K562 (cell line): ENCODE measurements at regions not wholly inside any gene's neighbourhood (a gene's known extent, or its start where the extent isn't known, plus 50 kb on each side); places are given as distances from the start of the nearest gene placed in this dataset.

Experiments used
- EZH2 ChIP-seq: IDR thresholded peaks from 2 replicates; pipeline ENCODE4 v1.6.1; 2012; ENCODE audit warnings: low read depth, mild to moderate bottlenecking, inconsistent platforms, low read length, borderline replicate concordance
- HNRNPL ChIP-seq: fragments of 200-400 bp; formaldehyde crosslinking; IDR thresholded peaks from 2 replicates; pipeline ENCODE4 v1.6.1; 2017; ENCODE audit warnings: low read depth, mild to moderate bottlenecking, low read length
- KLF1 ChIP-seq: fragments of 450-650 bp; IDR thresholded peaks from 2 replicates; pipeline ENCODE4 v1.6.1; 2016; ENCODE audit warnings: missing genetic modification characterization, missing compliant biosample characterization
- MXI1 ChIP-seq: IDR thresholded peaks from 2 replicates; pipeline ENCODE4 v1.6.1; 2011; ENCODE audit warnings: low read depth, mild to moderate bottlenecking, improper control_type of control experiment, low read length
- SP1 ChIP-seq: sonication (generic); formaldehyde crosslinking; IDR thresholded peaks from 2 replicates; pipeline ENCODE4 v1.8.1; 2022; ENCODE audit warnings: mild to moderate bottlenecking, missing genetic modification reagents
- TBL1XR1 ChIP-seq, 2 experiments: IDR thresholded peaks; 2 replicates each; pipeline ENCODE4 v1.6.1; 2012; ENCODE audit warnings: improper control_type of control experiment in 2 of 2, low read length in 2 of 2, mild to moderate bottlenecking in 1 of 2
- TF ChIP-seq, protein P1 (sequence below), 3 experiments: IDR thresholded peaks in 2 of 3; conservative IDR thresholded peaks in 1 of 3; 2 replicates each; pipeline ENCODE4 v1.5.1; 2011 to 2012; ENCODE audit warnings: low read length in 3 of 3, mild to moderate bottlenecking in 3 of 3, control low read depth in 2 of 3, improper control_type of control experiment in 1 of 3, inconsistent platforms in 1 of 3, low read depth in 1 of 3, mixed read lengths in 1 of 3, moderate library complexity in 1 of 3; ENCODE audit not compliant: insufficient read depth in 2 of 3

DNA sequence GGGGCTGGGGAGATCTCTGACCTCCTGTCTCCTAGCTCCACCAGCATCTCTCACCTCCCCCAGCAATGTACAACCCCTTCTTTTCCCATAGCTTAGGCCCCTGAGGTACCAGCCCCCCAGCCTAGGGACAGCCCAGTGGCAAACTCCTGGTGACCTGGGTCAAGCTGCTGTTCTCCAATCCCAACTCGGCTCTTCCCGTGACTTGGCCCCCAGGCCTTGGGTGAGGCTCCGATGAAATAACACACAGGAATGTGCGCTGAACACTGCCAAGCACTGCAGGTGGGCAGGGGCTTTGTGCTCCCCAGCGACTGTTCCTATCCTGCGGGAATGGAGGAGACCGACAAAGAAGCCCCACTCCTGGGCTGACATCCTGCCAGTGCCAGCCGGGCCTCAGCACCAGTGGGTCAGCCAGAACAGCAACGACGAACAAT lies 63.7 kb upstream of the AMZ2 start:
- TF ChIP-seq KLF1 (tag) (no peak), HNRNPL (no peak), MXI1 (no peak), TBL1XR1 (IDR thresholded peaks at IDR 0.05; ENCODE audit: low read length in 2 of 2) (no peak), SP1 (CRISPR knock-in tag) (no peak), EZH2 (no peak)
- TF ChIP-seq, protein P1, sequence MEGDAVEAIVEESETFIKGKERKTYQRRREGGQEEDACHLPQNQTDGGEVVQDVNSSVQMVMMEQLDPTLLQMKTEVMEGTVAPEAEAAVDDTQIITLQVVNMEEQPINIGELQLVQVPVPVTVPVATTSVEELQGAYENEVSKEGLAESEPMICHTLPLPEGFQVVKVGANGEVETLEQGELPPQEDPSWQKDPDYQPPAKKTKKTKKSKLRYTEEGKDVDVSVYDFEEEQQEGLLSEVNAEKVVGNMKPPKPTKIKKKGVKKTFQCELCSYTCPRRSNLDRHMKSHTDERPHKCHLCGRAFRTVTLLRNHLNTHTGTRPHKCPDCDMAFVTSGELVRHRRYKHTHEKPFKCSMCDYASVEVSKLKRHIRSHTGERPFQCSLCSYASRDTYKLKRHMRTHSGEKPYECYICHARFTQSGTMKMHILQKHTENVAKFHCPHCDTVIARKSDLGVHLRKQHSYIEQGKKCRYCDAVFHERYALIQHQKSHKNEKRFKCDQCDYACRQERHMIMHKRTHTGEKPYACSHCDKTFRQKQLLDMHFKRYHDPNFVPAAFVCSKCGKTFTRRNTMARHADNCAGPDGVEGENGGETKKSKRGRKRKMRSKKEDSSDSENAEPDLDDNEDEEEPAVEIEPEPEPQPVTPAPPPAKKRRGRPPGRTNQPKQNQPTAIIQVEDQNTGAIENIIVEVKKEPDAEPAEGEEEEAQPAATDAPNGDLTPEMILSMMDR (IDR thresholded peaks at IDR 0.05 in 2 of 3, conservative IDR thresholded peaks at IDR 0.05 in 1 of 3; ENCODE audit: insufficient read depth in 2 of 3, low read depth in 1 of 3, low read length in 3 of 3), result no peak
